ENCODE measurements at regions not wholly inside any gene's neighbourhood (a gene's known extent, or its start where the extent isn't known, plus 50 kb on each side); places are given as distances from the start of the nearest gene placed in this dataset.
"Not testable (repeated sequence)": the region's sequence is repeated elsewhere in the genome, so short reads cannot be mapped to it uniquely, and the experiment has no call there.

GRCh38 chr14:99007795-99008194 is 264.2 kb downstream of the BCL11B start:
- no peak for DNase-seq

GRCh38 chr14:99009871-99010270 is 262.1 kb downstream of the BCL11B start:
- DNase-seq = no peak

DNA sequence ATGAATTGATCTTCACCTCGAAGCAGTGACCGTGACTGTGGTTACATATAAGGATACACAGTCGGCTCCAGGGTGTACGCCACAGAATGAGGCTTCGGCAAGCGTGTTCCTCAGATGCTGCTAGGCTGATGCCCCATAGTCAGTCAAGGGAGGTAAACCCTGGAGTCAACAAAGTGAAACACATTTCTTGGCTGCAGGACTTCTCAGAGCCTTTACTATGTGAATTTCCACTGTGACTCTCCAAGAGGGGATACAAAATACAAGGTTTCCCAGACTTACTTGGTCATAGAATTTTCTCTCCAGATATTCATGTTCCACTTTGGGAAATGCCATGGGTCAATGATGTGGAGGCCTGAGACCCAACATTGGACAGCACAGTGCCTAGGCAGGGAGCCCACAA is 260.6 kb downstream of the BCL11B start:
- no peak for DNase-seq

DNA sequence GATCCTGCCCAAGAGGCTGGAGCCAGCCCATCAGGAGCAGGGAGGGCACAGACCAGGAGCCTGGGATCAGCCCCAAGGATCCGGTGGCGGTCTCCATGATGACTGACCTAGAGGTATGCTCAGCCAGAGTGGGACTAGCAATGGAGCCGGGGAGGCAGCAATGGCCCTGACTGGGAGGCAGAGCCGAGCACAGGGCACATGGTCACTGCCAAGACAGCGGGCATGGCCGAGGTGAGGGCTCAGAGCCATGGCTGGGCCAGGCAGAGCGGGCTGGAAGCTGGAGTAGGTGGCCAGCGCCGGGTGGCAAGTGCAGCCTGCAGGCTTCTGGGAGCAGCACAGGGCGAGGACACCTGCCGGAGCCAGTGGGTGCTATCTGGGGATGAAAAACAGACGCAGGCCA is 259.3 kb downstream of the BCL11B start:
- DNase-seq = no peak

DNA sequence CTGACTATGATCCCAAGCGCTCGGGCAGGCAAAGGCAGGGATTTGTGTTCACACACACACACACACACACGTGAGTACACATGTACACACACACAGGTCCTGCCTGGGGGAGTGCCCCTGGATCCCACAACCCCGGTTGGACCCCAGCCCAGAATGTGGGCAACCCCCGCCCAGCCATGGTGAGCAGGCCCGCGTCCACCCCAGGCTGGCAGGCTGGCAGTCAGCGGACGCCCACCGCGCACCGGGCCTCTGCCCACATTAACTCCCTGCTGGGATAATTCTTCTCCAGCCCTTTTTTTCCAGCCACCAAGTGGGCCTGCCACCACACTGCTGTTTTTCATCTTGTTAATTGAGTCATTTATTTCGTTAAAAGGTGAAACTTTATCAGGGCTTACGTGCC is 256.2 kb downstream of the BCL11B start:
- DNase-seq = no peak

- no peak for DNase-seq
Observed at GRCh38 chr14:99023371-99023770, 248.6 kb downstream of the BCL11B start.

DNA sequence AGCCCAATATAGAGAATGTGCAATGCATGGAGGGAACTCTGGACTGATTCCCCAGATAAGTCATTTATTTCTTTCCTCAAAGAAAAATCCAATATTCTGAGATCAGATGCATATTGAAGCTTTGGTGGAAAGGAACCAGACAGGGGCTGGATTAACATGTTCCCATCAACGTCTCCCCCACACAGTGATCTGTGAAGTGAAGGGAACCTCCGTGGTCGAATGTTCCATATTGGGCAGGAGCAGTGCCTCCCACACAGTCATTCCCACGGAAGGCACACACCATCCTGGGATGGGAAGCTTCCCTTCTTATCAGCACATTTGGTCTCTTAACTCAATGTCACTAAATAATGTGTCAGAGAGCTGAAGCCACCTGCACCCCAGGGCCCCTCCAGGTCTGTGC is 247.1 kb downstream of the BCL11B start:
- DNase-seq = no peak

- no peak for DNase-seq
Observed at GRCh38 chr14:99025418-99025817, 246.6 kb downstream of the BCL11B start.

- no peak for DNase-seq
Observed at GRCh38 chr14:99026471-99026870, 245.5 kb downstream of the BCL11B start.

GRCh38 chr14:99028041-99028440 is 244.0 kb downstream of the BCL11B start:
- DNase-seq = no peak

- DNase-seq = no peak
Observed at GRCh38 chr14:99028521-99028920, 243.5 kb downstream of the BCL11B start.

- no peak for DNase-seq
Observed at GRCh38 chr14:99029145-99029915, 242.7 kb downstream of the BCL11B start.

DNA sequence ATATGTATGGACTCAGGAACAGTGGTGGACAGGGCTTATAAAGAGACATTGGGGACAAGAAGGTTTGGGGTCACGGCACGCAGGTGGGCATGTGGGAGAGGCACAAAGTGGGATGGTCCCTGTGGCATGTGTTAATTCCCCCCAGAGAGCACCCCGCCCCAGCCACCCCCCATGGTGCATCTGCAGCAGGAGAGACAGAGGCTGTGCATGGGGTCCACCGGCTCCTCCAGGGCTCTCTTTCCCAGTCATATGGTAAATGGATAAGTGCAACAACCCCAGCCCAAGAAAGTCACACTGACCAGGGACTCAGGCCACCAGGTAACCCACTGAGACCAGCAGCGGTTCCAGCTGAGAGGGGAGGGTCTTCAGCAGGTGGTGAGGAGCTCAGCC is 242.1 kb downstream of the BCL11B start:
- no peak for DNase-seq

GRCh38 chr14:99030454-99030853 is 241.5 kb downstream of the BCL11B start:
- no peak for DNase-seq

- no peak for DNase-seq
Observed at GRCh38 chr14:99032759-99033158, 239.2 kb downstream of the BCL11B start.

GRCh38 chr14:99033951-99034350 is 238.0 kb downstream of the BCL11B start:
- DNase-seq = no peak

- DNase-seq = no peak
Observed at GRCh38 chr14:99034711-99035171, 237.3 kb downstream of the BCL11B start.

DNA sequence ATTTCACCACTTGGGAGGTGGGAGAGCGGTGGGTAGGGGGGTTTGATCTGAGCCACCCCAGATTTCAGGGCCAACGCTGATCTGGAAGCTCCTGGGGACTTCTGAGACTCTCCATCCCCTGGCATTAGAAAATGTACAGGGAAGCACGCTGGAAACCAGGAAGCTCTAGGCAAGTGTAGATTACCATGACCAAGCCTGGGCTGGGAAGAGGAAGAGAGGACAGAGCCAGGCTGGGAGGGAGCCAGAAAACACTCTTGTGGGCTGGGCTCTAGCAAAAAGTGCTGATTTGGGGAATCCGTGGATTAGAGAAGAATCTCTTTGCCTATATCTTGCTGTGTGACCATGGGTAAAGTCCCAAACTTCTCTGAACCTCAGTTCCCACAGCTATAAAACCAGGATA is 236.7 kb downstream of the BCL11B start:
- DNase-seq = no peak

DNA sequence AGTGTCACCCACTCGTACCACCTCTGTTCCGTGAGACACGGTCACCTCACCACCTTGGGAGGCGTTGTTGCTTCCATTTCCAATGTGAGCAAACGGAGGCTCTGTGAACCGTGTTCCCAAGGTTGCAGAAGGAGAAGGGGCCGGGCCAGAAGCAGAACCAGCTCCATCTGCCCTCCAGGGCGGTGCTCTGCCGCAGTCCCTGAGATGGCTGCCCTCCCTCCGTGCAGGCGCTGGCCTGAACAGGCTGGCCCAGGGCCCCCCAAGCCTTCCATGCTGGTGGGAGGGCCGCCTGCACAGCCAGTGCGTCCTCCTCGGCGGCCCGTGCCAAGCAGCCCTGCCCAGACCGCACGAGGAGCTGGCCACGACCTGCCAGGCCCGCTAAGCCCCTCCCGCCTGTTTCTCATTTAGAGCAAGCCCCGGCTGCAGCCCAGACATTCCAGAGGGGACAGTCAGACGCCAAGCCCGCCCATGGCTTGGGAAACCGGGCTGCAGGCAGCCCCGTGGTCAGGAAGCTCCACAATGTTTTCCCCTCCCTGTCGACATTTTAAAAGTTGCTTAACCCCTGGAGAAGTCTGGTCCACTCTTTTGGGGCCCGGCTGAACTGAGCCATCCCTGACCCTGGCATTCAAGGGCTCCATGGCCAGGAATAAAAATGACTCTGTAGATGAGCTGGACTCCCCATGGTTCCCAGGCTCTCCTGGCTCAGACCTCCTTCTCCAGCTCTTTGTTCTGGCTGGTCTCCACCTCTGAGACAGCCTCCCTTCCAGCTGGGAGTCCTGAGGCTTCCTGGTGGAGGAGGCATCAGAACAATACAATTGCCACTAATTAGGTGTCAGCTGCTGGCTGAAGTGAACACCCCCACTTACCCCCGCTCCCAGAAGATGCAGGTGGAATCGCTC is 236.0 kb downstream of the BCL11B start:
- DNase-seq = no peak

- DNase-seq = no peak
Observed at GRCh38 chr14:99036611-99037293, 235.2 kb downstream of the BCL11B start.

DNA sequence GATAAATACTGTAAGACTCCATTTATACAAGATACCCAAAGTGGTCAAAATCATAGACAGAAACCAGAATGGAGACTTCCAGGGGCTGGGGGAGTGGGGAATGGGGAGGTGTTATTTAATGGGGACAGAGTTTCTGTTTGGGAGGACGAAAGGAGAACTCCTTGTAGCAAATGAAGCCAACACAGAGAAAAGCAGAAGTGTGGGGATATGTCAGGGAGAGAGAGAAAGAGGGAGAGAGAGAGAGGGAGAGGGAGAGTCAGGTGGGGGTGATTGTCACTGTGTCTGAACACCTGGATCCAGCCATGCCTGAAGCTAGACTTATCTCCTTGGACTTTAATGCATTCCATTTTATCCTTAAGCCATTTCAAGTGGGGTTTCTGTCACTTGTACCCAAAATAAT is 234.7 kb downstream of the BCL11B start:
- DNase-seq = not testable (repeated sequence)

GRCh38 chr14:99037777-99038430 is 234.1 kb downstream of the BCL11B start:
- no peak for DNase-seq

DNA sequence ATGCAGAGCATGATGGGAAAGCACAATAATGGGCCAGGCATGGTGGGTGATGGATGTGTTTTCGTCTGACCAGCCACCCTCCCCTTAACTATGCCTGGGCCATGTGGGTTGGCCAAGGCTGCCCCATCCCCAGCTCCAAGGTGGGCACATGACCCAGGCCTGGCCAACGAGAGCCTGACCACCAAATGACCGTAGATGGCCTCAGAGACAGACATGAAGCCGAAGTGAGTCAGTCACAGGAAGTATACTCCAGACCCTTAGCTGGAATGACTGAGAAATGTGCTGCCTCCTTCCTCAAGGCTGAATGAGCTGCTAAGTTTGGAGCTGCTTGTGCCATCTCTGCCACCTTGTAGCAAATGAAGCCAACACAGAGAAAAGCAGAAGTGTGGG is 233.6 kb downstream of the BCL11B start:
- DNase-seq = no peak
